ENCODE measurements at regions not wholly inside any gene's neighbourhood (a gene's known extent, or its start where the extent isn't known, plus 50 kb on each side); places are given as distances from the start of the nearest gene placed in this dataset.
"Not testable (repeated sequence)": the region's sequence is repeated elsewhere in the genome, so short reads cannot be mapped to it uniquely, and the experiment has no call there.

DNA sequence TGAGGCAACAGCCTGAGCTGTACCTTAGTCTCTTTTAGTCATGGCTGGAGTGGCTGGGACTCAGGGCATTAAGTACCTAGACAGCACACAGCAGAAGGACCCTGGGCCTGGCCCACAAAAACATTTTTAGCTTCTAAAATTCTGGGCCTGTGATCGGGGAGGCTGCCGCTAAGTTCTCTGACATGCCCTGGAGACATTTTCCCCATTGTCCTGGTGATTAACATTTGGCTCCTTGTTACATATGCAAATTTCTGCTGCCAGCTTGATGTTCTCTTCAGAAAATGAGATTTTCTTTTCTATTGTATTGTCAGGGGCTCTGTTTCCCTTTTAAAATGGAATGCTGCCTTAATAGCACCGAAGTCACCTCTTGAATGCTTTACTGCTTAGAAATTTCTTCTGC, 952.4 kb downstream of the TRAM1L1 start:
- H3K36me3 ChIP-seq = no peaks in the 10 kb centered on the region
- TF ChIP-seq POLR2AphosphoS5 (IDR thresholded peaks at IDR 0.05) (no peak), POLR2A (IDR thresholded peaks at IDR 0.05) (no peak)
- TF ChIP-seq, protein P1, sequence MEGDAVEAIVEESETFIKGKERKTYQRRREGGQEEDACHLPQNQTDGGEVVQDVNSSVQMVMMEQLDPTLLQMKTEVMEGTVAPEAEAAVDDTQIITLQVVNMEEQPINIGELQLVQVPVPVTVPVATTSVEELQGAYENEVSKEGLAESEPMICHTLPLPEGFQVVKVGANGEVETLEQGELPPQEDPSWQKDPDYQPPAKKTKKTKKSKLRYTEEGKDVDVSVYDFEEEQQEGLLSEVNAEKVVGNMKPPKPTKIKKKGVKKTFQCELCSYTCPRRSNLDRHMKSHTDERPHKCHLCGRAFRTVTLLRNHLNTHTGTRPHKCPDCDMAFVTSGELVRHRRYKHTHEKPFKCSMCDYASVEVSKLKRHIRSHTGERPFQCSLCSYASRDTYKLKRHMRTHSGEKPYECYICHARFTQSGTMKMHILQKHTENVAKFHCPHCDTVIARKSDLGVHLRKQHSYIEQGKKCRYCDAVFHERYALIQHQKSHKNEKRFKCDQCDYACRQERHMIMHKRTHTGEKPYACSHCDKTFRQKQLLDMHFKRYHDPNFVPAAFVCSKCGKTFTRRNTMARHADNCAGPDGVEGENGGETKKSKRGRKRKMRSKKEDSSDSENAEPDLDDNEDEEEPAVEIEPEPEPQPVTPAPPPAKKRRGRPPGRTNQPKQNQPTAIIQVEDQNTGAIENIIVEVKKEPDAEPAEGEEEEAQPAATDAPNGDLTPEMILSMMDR (IDR thresholded peaks at IDR 0.05 in 8 of 11, conservative IDR thresholded peaks at IDR 0.05 in 3 of 11) = no peak
- intact Hi-C loops (cut with DNase I; ENCODE audit: low total_unique reads) = no loop called here
- H3K9me3 ChIP-seq = peaks cover 0 to 3% (median 0%) of the 10 kb centered on the region in 8 donors
- H3K27me3 ChIP-seq (replicated peaks in 1 of 7) = no peaks in the 10 kb centered on the region
- no peak for DNase-seq
- no peak overlapping the region for H3K27ac ChIP-seq
- WGBS, 5 donors = 88 to 94% (median 91%) methylated on average over 3 of the region's 3 CpGs
- no peak overlapping the region for H3K4me3 ChIP-seq
- H3K4me1 ChIP-seq = no peaks in the 10 kb centered on the region

DNA sequence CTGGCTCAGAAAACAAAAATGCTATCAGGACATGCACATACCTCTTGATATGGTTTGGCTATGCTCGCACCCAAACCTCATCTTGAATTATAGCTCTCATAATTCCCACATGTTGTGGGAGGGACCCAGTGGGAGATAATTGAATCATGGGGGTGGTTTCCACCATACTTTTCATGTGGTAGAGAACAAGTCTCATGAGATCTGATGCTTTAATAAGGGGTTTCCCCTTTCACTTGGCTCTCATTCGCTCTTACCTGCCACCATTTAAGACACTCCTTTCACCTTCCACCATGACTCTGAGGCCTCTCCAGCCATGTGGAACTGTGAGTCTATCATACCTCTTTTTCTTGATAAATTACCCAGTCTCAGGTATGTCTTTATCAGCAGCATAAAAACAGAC, 958.6 kb downstream of the TRAM1L1 start:
- H3K27ac ChIP-seq = no peak overlapping the region
- no peaks in the 10 kb centered on the region for H3K9me3 ChIP-seq
- no peaks in the 10 kb centered on the region for H3K4me1 ChIP-seq
- no peaks in the 10 kb centered on the region for H3K36me3 ChIP-seq
- H3K27me3 ChIP-seq (replicated peaks in 1 of 7) = no peaks in the 10 kb centered on the region
- WGBS, 5 donors = 85 to 92% (median 92%) methylated on average over 2 of the region's 2 CpGs
- TF ChIP-seq, protein P1 (IDR thresholded peaks at IDR 0.05 in 8 of 11, conservative IDR thresholded peaks at IDR 0.05 in 3 of 11) = no peak
- no peak for TF ChIP-seq POLR2AphosphoS5 (IDR thresholded peaks at IDR 0.05)
- TF ChIP-seq POLR2A (IDR thresholded peaks at IDR 0.05) = no peak
- intact Hi-C loops (cut with DNase I; ENCODE audit: low total_unique reads) = no loop called here
- no peak for DNase-seq
- H3K4me3 ChIP-seq = no peak overlapping the region

DNA sequence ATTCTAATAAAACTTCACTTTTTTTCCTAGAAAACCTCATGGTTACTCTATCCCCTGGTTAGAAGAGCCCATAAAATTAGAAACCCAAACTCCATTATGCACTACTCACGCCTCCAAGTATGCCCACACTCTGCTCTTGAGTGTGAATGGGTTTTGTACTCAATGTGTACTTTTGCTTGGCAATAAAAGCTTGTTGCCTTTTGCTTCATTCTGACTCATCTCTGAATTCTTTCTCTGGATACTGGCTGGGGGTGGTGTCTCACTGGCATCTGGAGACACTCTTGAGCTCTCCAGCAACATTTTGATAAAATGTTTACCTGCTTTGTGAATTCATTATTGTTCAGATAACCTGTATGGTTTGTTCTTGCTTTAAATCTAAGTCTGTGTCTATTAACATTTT, 963.3 kb downstream of the TRAM1L1 start:
- H3K9me3 ChIP-seq = no peaks in the 10 kb centered on the region
- intact Hi-C loops (cut with DNase I; ENCODE audit: low total_unique reads) = no loop called here
- TF ChIP-seq, protein P1 (IDR thresholded peaks at IDR 0.05 in 8 of 11, conservative IDR thresholded peaks at IDR 0.05 in 3 of 11) = no peak
- TF ChIP-seq POLR2AphosphoS5 (IDR thresholded peaks at IDR 0.05) (no peak), POLR2A (IDR thresholded peaks at IDR 0.05) (no peak)
- H3K4me1 ChIP-seq = no peaks in the 10 kb centered on the region
- no peaks in the 10 kb centered on the region for H3K36me3 ChIP-seq
- no peak overlapping the region for H3K4me3 ChIP-seq
- no peak overlapping the region for H3K27ac ChIP-seq
- H3K27me3 ChIP-seq (replicated peaks in 1 of 7) = no peaks in the 10 kb centered on the region
- 53 to 88% (median 62%) methylated on average over 1 of the region's 1 CpG for WGBS, 5 donors
- no peak for DNase-seq

DNA sequence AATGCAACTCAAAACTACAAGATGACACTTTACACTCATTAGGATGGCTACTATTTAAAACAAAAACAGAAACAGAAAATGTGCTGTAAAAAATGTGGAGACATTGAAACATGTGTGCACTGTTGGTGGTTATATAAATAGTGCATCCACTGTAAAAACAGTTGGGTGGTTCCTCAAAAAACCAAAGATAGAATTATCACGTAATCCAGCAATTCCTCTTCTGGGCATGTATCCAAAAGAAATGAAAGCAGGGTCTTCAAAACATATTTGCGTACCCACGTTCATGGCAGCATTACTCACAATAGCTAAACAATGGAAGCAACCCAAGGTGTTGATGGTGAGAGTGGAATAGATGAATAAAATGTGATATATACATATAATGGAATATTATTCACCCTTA, 967.2 kb downstream of the TRAM1L1 start:
- no peaks in the 10 kb centered on the region for H3K27me3 ChIP-seq (replicated peaks in 1 of 7)
- no peaks in the 10 kb centered on the region for H3K4me1 ChIP-seq
- no peaks in the 10 kb centered on the region for H3K9me3 ChIP-seq
- no peaks in the 10 kb centered on the region for H3K36me3 ChIP-seq
- 75 to 92% (median 79%) methylated on average over 3 of the region's 3 CpGs for WGBS, 5 donors
- intact Hi-C loops (cut with DNase I; ENCODE audit: low total_unique reads) = no loop called here
- TF ChIP-seq POLR2A (IDR thresholded peaks at IDR 0.05) = no peak
- TF ChIP-seq POLR2AphosphoS5 (IDR thresholded peaks at IDR 0.05) = no peak
- H3K4me3 ChIP-seq = no peak overlapping the region
- H3K27ac ChIP-seq = no peak overlapping the region
- DNase-seq = no peak

DNA sequence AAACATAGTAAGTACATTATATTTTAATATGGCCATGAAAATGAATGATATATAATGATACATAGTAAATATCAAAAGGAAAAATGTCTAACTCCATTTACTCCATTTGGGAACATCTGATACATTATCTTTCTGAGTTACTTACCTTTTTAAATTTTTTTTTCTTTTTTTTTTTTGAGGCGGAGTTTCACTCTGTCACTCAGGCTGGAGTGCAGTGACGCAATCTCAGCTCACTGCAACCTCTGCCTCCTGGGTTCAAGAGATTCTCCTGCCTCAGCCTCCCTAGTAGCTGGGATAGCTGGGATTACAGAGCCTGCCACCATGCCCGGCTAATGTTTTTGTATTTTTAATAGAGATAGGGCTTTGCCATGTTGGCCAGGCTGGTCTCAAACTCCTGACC, 972.5 kb downstream of the TRAM1L1 start:
- WGBS, 5 donors = 86 to 98% (median 89%) methylated on average over 3 of the region's 3 CpGs
- DNase-seq; intact Hi-C loops (cut with DNase I; ENCODE audit: low total_unique reads): not testable (repeated sequence)

More for the DNA sequence above, 972.5 kb downstream of the TRAM1L1 start:
- H3K4me1 ChIP-seq; H3K27ac ChIP-seq; H3K9me3 ChIP-seq; H3K36me3 ChIP-seq; H3K27me3 ChIP-seq (replicated peaks in 1 of 7); H3K4me3 ChIP-seq: not testable (repeated sequence)
